Body of pancreas (tissue), 4 donors: ENCODE measurements at regions not wholly inside any gene's neighbourhood (a gene's known extent, or its start where the extent isn't known, plus 50 kb on each side); places are given as distances from the start of the nearest gene placed in this dataset.

Source experiments
- CTCF ChIP-seq, 7 experiments: fragments of 450-650 bp in 4 of 7; fragments of 200-600 bp in 3 of 7; sonication (generic) in 3 of 7; IDR thresholded peaks; one replicate each; pipeline ENCODE4 v1.5.1; 2016 to 2019; ENCODE audit warnings: antibody characterized with exemption in 7 of 7
- POLR2A ChIP-seq, 3 donors: fragments of 450-650 bp; IDR thresholded peaks; one replicate each; pipeline ENCODE4 v1.6.1; 2016; ENCODE audit warnings: antibody characterized with exemption in 3 of 3, mild to moderate bottlenecking in 2 of 3

- no peak for TF ChIP-seq CTCF (IDR thresholded peaks at IDR 0.05)
- no peak for TF ChIP-seq POLR2A (IDR thresholded peaks at IDR 0.05)
Measured at GRCh38 chr22:47625531-47626427, 863.3 kb downstream of the TBC1D22A start.
